ENCODE measurements at regions not wholly inside any gene's neighbourhood (a gene's known extent, or its start where the extent isn't known, plus 50 kb on each side); places are given as distances from the start of the nearest gene placed in this dataset.

DNA sequence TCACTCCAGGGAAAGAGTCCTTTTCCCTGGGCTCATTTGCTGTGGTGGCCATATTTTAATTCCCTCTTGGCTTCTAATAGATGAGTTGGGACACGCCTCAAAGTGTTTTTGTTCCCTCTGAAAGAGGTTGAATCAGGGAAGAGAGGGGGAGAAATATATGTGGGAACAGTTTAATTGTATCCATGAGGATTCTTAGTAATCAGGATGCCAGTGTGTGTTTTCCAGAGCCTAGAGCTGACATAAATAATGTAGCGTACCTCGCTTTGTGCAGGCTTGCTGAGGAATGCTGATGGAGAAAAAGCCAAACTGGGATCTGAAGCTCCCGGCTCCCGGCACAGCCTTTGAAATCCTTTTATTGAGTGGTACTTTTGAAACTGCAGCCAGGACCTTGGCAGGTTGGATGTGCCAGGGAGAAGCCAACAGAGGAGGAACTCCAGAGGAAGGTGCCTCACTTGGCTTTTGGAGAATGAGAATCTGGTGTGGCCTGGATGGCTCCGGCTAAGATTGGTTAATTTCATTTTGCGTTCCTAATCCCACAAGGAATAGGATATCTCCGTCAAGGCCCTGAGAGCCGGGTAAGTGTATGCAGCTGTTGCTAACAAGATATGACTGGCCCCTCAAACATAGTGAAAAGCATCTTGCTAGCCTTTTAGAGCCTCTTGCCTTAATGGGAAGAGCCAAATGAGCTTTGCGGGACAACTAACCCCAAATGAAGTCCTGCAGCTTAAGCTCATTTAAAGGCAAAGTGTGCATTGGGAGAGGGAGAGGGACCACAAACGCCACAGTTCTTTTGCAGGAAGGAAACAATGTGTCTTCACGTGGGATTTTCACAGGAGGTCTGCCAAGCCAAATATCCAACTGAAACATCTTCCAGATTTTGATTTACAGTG, 471.1 kb upstream of the WWC1 start:
- no peak for TF ChIP-seq TCF7 (CRISPR knock-in tag; IDR thresholded peaks at IDR 0.05; ENCODE audit: low read depth)
- TF ChIP-seq, protein P1, sequence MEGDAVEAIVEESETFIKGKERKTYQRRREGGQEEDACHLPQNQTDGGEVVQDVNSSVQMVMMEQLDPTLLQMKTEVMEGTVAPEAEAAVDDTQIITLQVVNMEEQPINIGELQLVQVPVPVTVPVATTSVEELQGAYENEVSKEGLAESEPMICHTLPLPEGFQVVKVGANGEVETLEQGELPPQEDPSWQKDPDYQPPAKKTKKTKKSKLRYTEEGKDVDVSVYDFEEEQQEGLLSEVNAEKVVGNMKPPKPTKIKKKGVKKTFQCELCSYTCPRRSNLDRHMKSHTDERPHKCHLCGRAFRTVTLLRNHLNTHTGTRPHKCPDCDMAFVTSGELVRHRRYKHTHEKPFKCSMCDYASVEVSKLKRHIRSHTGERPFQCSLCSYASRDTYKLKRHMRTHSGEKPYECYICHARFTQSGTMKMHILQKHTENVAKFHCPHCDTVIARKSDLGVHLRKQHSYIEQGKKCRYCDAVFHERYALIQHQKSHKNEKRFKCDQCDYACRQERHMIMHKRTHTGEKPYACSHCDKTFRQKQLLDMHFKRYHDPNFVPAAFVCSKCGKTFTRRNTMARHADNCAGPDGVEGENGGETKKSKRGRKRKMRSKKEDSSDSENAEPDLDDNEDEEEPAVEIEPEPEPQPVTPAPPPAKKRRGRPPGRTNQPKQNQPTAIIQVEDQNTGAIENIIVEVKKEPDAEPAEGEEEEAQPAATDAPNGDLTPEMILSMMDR (IDR thresholded peaks at IDR 0.05) = no peak
